ENCODE measurements at regions not wholly inside any gene's neighbourhood (a gene's known extent, or its start where the extent isn't known, plus 50 kb on each side); places are given as distances from the start of the nearest gene placed in this dataset.

- no peak for DNase-seq (ENCODE audit: low spot score)
Observed at GRCh38 chr7:3195160-3195559, 105.9 kb upstream of the SDK1 start.

DNA sequence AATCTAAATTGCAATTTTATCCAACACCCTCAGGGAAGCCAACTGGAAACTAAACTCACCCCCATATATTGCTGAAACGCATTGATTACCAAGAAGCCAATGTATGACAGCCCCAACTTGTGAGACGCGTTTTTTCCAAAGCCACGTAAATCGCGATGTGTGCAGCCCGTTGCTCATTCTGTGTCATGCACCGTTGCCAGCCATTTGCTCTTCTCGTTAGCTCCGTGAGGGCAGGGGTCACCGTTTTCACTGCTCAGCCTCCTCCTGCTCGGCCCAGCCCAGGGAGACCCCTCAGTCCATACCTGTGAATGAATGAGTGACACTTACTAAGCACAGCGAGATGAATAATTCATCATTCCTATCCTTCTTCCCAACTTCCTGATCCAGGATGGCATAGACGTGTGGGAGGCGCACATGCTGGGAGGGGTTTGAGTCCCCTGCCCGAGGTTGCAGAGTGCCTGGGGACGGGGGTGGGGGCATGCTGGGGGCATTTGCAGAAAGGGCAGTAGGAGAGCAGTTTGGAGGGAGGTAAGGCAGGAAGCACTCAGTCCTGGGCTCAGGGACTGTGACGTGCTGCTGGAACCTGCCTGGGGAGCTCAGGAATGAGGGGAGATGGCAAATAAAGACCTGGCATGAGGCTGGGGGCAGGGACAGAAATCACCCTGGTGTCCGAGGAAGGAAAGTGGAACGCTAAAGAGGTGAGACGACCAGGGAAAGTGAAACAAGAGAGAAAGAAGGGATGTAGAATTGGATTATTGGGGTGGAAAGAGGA, 104.2 kb upstream of the SDK1 start:
- no peak for DNase-seq (ENCODE audit: low spot score)

- no peak for DNase-seq (ENCODE audit: low spot score)
Observed at GRCh38 chr7:3197567-3198213, 103.4 kb upstream of the SDK1 start.

DNA sequence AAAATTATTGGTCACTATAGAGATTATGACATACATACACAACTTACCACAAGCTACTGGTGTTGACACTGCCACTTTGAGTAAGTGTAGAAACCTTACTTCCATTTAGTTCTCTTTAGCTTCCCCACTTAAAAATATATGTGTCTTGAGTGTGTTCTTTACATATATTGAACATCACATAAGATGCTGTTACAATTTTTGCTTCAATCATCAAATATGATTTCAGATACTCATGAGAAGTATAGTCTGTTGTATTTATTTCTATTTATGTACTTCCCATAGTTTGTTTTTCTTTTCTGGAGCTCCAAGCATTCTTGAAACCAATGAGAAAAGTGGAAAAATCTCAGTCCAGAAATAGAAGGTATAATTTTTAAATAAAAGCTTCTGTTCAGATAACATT, 102.7 kb upstream of the SDK1 start:
- DNase-seq (ENCODE audit: low spot score), result no peak

GRCh38 chr7:3200504-3200903, 100.5 kb upstream of the SDK1 start:
- no peak for DNase-seq (ENCODE audit: low spot score)

DNA sequence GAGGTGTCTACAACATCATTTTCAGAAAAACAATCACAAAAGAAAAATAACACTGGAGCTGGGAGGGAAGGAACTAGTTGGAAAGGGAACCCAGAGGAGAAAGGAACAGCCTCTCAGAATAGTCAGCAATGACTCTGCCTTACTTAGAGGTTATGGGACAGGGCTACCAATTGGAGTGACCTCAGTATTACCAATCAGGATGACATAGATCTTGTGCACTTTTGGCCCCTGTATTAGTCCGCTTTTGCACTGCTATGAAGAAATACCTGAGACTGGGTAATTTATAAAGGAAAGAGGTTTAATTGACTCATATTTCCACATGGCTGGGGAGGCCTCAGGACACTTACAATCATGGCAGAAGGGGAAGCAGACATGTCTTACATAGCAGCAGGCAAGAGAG, 99.7 kb upstream of the SDK1 start:
- no peak for DNase-seq (ENCODE audit: low spot score)

- DNase-seq (ENCODE audit: low spot score), result no peak
Observed at GRCh38 chr7:3201937-3202710, 98.9 kb upstream of the SDK1 start.

DNA sequence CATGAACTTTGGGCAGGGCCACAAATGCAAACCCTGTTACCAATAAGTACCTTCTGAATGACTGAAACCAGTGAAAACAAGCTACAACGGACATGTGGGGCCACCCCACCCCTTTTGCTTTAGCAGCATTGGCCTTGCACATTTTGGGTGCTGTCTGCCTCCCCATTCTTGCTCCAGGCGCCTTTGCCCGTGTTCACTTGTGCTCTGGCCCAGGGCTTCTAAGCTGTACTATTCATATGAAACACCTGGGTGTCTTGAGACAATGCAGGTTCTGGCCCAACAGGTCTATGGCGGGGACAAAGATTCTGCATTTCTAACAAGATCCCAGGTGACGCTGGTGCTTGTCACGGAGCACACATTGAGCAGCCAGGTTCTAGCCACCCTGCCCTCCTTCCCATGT, 96.5 kb upstream of the SDK1 start:
- no peak for DNase-seq (ENCODE audit: low spot score)

GRCh38 chr7:3206101-3206500, 95.0 kb upstream of the SDK1 start:
- DNase-seq (ENCODE audit: low spot score), result no peak

- no peak for DNase-seq (ENCODE audit: low spot score)
Observed at GRCh38 chr7:3206771-3207191, 94.3 kb upstream of the SDK1 start.

GRCh38 chr7:3207387-3207902, 93.6 kb upstream of the SDK1 start:
- no peak for DNase-seq (ENCODE audit: low spot score)

- DNase-seq (ENCODE audit: low spot score), result no peak
Observed at GRCh38 chr7:3210531-3210930, 90.5 kb upstream of the SDK1 start.

- DNase-seq (ENCODE audit: low spot score), result no peak
Observed at GRCh38 chr7:3214090-3214413, 87.0 kb upstream of the SDK1 start.

DNA sequence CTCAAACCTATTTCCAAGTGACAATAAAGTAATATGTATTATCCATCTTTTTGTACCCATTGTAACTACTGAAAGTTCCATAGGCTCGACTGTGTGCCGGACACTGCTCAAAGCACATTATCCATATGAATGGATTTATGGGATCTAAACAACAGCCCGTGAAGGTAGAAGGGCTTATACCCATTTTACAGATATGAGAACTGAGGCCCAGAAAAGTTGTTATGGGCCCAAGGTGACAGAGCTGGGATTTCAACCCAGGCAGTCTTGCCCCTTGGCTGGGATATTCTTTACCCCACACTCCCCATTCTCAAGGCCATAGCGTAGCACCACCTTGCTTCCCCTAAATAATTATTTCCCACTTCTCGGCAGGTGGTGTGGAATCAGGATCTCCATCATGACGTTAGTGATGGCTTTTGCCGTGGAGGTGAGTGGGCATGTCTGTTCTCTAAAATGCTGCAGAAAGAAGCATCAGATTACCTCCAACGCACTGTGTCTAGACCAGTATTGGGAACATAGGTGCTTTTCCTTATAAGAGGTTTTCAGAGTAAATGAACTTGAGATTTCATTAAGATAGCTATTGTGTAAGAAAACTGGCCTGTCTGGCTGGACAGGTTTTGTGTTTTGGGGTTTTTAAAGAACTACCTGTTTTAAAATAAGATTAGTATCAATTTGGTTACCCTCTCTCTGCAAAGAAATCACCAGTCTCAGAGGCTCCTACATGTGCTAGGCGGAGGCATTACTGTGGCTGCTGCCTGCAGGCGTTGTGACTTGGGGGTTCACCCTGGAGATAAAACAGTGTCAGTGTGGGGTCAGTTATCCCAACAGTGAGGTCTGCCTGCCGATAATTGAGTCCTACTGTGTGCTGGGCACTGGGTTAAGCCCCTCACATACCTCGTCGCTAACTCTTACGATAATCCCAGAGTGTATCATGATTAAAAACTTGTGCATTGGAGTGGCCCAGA, 85.1 kb upstream of the SDK1 start:
- no peak for DNase-seq (ENCODE audit: low spot score)

- no peak for DNase-seq (ENCODE audit: low spot score)
Observed at GRCh38 chr7:3217166-3217565, 83.9 kb upstream of the SDK1 start.

GRCh38 chr7:3218411-3219225, 82.4 kb upstream of the SDK1 start:
- no peak for DNase-seq (ENCODE audit: low spot score)

- DNase-seq (ENCODE audit: low spot score), result no peak
Observed at GRCh38 chr7:3229904-3230470, 71.1 kb upstream of the SDK1 start.

- DNase-seq (ENCODE audit: low spot score), result no peak
Observed at GRCh38 chr7:3230908-3231307, 70.1 kb upstream of the SDK1 start.

DNA sequence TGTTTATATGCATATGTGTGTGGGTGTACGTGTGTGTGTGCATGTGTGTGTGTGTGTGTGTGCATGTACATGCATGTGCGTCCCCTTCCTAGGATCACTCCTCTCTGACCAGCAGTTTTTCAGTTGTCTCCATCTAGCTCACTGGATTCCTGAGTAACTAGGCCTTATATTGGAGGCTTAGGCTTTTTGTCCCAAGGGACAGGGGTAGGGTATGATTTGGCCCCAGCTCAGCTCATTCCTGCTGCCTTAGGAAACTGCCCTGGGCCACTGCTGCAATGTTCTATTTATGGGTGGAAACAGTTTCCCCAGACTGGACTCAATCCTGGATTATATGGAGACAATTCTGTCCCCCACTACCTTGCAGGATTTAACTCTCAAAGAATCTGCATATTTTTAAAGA, 68.8 kb upstream of the SDK1 start:
- no peak for DNase-seq (ENCODE audit: low spot score)

GRCh38 chr7:3233301-3233700, 67.8 kb upstream of the SDK1 start:
- no peak for DNase-seq (ENCODE audit: low spot score)

GRCh38 chr7:3234051-3234450, 67.0 kb upstream of the SDK1 start:
- no peak for DNase-seq (ENCODE audit: low spot score)

All from CD4-positive, alpha-beta T cell treated with Interleukin-6 at 100 ng/mL for 8 hours (primary cell).